ENCODE measurements at regions not wholly inside any gene's neighbourhood (a gene's known extent, or its start where the extent isn't known, plus 50 kb on each side); places are given as distances from the start of the nearest gene placed in this dataset.

DNA sequence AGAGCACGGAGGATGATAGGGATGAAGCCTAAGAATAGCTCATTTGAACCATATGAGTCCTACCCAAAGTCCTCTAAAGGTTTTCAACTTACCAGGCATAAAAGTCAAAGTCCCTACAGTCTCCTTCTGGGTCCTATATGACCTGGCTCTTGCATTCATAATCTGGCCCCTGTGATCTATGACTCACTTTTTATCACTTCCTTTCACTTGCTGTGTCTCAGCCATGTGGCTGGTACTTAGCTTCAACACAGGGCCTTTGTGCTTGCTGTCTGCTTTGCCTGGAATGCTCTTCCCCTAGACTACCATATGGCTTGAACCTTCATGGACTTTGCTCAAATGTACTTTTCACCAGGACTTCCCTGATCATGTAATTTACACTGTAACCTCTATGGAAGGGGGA, 137.6 kb upstream of the TMTC1 start:
- TF ChIP-seq, protein P1, sequence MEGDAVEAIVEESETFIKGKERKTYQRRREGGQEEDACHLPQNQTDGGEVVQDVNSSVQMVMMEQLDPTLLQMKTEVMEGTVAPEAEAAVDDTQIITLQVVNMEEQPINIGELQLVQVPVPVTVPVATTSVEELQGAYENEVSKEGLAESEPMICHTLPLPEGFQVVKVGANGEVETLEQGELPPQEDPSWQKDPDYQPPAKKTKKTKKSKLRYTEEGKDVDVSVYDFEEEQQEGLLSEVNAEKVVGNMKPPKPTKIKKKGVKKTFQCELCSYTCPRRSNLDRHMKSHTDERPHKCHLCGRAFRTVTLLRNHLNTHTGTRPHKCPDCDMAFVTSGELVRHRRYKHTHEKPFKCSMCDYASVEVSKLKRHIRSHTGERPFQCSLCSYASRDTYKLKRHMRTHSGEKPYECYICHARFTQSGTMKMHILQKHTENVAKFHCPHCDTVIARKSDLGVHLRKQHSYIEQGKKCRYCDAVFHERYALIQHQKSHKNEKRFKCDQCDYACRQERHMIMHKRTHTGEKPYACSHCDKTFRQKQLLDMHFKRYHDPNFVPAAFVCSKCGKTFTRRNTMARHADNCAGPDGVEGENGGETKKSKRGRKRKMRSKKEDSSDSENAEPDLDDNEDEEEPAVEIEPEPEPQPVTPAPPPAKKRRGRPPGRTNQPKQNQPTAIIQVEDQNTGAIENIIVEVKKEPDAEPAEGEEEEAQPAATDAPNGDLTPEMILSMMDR (optimal IDR thresholded peaks at IDR 0.05 in 1 of 3, IDR thresholded peaks at IDR 0.05 in 1 of 3, conservative IDR thresholded peaks at IDR 0.05 in 1 of 3; ENCODE audit: extremely low read depth in 1 of 3, insufficient read depth in 2 of 3, low read length in 3 of 3): no peak
- no peak for TF ChIP-seq EZH2 (IDR thresholded peaks at IDR 0.05; ENCODE audit: low read length)

Measured in keratinocyte (primary cell).